ENCODE measurements at regions not wholly inside any gene's neighbourhood (a gene's known extent, or its start where the extent isn't known, plus 50 kb on each side); places are given as distances from the start of the nearest gene placed in this dataset.

DNA sequence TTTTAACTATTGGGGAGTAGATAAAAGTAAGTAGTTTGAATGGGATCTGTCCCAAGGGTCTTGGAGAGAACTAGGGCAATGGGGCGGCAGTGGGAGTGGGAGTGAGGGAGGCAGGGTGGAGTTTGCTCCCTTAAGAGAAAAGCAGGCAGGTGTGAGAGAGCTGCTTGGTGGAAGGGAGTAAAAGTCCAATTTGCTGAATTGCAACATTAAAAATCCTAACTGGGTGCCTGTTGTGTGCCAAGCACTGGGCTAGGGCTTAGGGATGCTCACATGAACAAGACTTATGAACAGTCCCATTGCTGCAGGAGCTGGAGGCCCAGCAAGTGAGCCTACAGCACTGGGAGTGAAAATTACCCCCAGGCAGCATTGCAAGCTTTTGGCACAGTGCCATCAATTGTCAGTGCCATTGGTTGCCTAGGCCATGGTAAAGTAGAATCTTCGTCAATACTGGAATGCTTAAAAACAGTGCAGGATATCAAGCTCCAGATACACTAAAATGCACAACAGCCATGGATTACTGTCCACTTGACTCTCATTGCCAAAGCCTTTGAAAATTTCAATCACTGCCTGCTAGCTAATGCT is 277.7 kb upstream of the JARID2 start:
- no peak for DNase-seq

GRCh38 chr6:14969126-14969525 is 276.7 kb upstream of the JARID2 start:
- no peak for DNase-seq

DNA sequence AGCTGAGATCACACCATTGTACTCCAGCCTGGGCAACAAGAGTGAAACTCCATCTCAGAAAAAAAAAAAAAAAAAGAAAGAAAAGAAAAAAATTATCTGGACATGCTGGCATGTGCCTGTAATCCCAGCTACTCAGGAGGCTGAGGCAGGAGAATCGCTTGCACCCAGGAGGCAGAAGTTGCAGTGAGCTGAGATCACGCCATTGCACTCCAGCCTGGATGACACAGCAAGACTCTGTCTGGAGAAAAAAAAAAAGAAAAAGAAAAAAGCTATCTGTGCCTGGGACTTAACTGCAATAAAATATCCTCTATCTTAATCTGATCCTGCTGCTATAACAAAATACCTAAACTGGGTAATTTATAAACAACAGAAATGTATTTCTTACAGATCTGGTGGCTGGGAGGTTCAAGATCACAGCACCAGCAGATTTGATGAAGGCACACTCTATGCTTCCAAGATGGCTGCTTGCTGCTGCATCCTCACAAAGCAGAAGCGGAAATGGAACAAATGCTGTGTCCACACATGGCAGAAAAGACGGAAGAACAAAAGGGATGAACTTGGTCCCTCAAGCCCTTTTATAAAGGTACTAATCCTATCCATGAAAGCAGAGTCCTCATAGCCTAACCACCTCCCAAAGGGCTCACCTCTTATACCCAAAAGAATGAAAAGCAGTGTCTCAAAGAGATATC is 273.3 kb upstream of the JARID2 start:
- DNase-seq: no peak

DNA sequence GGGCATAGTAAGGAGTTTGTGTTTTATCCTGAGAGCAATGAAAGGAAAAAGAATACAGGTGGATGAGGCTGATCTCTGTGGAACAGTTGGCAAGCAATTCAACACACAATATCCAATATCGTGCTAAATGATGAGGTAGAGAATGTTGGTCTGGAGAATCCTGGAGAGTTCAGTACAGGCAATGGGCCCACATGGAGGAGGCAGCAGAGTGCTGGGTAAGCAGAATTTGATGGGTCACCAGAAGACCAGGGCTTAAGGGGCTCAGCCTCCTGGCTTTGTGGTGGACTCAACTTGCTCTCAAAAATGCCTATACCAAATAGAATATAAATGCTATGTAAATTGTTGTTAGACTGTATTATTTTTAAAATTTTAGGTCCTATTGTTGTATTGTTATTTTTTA is 271.5 kb upstream of the JARID2 start:
- no peak for DNase-seq

DNA sequence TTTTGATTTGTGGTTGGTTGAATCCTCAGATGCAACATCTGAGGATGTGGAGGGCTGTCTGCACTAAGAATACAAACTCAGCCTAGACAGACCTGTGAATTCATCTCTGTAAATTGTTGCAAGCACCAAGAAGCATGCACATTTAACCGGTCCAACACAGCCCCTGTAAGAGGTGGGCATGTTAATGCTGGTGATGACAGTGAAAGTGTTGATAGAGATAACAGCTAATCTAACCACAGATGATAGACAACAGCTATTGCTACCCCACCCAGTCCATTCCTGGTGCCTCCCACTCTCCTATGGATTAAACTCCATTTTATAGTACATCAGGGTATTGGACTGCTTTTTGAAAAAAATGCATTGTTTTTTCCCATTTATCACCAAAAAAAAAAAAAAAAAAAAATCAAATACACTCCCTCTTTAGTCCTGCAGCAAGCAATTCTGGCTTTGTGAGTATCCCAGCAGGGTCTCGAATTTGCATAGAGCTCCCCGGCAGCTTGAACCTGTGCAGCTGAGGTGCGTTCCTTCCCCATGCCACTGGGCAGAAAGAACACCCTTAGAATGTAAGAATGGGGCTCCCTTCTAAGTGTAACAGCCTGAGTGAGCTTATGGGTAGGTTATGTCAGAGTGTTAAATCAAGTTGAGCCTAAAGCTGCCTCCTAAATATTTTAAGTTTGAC is 270.9 kb upstream of the JARID2 start:
- no peak for DNase-seq

DNA sequence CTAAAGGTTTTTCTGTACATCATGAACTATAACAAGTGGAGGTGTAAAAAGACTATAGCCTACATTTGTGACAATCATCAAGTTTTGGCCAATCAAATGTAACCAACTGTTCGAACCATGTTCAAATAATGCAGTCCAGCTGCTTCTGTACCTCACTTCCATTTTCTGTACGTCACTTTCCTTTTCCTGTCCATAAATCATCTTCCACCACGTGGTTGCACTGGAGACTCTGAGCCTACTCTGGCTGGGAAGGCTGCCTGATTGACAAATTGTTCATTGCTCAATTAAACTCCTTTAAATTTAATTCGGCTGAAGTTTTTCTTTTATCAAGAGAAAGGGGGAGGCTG is 270.4 kb upstream of the JARID2 start:
- no peak for DNase-seq

GRCh38 chr6:14977747-14978382 is 268.0 kb upstream of the JARID2 start:
- DNase-seq: no peak

- DNase-seq: no peak
These were observed 263.9 kb upstream of the JARID2 start for GRCh38 chr6:14981960-14982359.

DNA sequence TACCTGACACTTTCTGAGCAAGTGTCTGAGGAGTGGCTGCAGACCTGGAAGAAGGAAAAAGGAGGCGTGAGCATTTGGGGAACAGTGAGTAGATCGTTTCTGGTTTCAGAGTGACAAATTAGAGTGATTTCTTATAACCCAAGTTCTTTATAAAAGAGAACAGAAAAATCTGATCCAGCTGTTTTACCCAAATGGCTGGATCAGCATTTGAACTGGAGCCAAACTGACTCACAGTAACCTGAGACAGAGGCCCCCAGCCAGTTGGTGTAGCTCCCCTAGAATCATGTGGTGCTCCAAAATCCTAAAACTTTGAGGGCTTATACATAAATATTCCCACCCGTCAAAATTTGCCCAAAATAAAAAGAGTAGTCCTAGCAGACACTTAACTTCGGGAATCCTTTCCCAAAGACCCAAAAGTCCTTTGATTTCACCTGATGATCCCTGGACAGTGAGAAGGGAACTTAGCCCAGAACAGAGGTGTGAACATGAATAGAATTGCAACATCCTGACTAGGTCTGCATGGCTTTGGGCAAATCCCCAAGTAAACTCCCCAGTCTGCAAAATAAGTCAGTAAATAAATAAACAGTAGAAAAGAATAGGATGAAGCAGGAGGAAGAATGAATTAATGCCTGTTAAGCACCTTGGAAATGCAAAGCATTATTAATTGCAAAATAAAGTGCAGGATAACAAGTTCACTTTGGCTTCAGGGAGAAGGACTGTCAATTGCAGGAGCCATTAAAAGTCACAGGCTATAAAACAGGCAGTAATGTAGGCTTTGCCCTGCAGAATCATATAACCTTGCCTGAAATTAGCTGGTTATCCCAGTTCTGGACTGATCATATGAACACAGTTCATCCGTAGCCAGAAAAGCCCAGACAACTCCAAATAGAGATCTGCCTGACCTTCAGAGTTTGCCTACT is 262.0 kb upstream of the JARID2 start:
- DNase-seq: no peak

- DNase-seq: no peak
These were observed 261.4 kb upstream of the JARID2 start for GRCh38 chr6:14984519-14984853.

DNA sequence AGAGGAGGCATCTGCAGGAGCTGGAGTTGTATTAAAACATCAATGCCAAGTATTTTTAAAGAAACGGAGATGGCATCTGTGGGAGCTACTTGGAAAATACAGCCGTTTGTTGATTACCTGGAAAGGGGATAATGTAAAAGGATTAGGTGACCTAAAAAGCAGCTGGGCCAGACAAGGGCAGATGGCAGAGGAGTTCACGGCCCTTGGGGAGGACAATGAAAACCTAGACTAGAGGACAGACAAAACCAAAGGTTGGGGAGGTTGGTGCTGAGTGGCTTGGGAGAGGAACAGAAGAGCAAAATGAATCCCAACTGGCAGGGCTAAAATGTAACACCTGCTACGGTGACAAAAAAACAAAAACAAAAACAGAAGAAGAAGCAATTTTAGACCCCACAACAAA is 260.5 kb upstream of the JARID2 start:
- no peak for DNase-seq

- no peak for DNase-seq
These were observed 259.5 kb upstream of the JARID2 start for GRCh38 chr6:14986370-14986769.

- DNase-seq: no peak
These were observed 258.4 kb upstream of the JARID2 start for GRCh38 chr6:14987490-14987889.

DNA sequence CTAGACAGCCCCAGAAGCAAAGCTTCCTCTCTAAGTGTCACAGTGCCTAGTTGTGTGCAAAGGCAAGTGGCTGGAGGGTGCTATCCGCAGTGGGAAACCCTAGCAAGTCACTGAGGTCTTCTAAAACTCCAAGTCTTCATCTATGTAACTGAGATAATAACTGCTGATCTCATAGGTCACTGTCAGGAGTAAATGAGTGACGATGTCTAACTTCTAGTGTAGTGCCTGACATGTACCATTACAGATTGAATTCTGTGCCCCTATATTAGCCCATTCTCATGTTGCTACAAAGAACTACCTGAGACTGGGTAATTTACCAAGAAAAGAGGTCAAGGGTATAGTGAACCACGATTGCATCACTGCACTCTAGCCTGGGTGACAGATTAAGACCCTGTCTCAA is 253.5 kb upstream of the JARID2 start:
- DNase-seq: no peak

GRCh38 chr6:14995208-14995607 is 250.7 kb upstream of the JARID2 start:
- DNase-seq: no peak

DNA sequence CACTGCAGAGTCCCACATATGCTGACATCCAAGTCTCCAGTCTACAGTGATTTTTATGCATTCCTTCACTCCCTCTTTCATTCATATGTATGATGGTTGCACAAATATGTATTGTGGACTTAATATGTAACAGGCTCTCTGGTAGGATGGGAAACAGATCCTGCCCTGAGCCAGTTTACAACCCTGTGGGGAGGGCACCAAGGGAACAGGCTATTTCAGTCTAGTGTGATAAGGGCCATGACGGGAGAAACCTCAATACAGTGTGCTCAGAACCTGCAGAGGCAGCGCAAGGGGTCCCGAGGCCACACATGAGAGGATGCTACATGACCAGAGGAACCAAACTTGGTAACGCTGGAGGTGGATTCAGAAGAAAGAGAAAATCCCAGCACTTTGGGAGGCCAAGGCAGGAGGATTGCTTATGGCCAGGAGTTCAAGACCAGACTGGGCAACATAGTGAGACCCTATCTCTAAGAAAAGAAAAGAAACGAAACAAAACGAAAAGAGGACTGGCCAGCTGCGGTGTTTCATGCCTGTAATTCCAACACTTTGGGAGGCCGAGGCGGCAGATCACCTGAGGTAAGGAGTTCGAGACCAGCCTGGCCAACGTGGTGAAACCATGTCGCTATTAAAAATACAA is 249.8 kb upstream of the JARID2 start:
- no peak for DNase-seq

GRCh38 chr6:14996892-14997291 is 249.0 kb upstream of the JARID2 start:
- no peak for DNase-seq

- DNase-seq: no peak
These were observed 248.4 kb upstream of the JARID2 start for GRCh38 chr6:14997507-14997906.

- DNase-seq: no peak
These were observed 246.8 kb upstream of the JARID2 start for GRCh38 chr6:14999106-14999505.

- no peak for DNase-seq
These were observed 244.5 kb upstream of the JARID2 start for GRCh38 chr6:15001326-15001910.

DNA sequence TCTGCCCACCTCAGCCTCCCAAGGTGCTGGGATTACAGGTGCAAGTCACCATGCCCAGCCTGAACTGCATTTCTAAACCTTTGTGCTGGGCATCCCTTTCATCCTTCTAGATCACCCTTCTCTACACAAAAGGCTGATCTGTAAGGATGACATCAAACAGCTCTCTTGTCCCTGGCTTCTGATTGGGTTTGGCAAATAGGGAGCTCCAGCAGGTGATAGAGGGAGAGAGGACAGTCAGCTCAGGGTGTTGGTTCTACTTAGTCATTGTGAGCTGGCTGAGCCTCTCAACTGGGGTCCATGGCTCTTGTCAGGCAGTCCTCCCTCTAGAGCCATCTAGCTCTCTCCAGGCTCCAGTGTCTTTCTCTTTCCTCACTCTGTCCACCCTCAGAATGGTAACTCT is 237.6 kb upstream of the JARID2 start:
- no peak for DNase-seq

DNA sequence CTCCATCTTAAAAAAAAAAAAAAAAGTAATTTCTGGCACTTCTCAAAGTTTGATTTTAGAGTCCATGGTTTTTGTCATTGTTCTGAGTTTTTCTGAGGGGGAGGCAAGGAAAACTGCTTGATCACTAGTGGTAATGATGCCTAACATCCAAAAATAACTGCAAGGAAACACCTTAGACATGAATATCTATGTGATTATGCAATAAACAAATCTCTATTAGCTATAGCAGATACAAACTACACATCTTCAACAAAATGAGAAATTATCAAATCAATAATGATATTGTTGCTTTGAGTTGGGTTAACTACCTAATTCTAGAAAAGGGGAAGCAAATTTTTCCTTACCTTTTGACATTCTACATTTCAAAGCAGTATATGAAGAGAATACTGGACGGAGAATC is 230.9 kb upstream of the JARID2 start:
- no peak for DNase-seq
